ENCODE measurements at regions not wholly inside any gene's neighbourhood (a gene's known extent, or its start where the extent isn't known, plus 50 kb on each side); places are given as distances from the start of the nearest gene placed in this dataset.

DNA sequence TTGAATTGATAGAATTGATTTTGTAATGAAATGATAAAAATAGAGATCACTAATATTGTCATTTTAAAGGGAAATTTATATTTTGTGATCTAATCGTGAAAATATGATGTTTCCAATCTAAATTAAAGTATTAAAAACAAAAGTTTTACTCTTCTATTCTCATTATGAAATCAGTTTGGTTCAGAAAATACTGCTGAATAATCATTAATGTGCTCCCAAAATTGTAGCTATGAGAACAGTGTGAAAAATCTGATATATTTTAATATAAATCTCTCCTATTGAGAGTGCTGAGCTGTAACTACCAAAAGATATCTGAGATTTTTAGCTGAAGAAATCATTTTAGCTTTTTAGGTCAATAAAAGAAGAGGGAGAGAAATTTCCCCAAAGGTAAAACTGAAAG lies 287.5 kb upstream of the ANO3 start:
- TF ChIP-seq, protein P1, sequence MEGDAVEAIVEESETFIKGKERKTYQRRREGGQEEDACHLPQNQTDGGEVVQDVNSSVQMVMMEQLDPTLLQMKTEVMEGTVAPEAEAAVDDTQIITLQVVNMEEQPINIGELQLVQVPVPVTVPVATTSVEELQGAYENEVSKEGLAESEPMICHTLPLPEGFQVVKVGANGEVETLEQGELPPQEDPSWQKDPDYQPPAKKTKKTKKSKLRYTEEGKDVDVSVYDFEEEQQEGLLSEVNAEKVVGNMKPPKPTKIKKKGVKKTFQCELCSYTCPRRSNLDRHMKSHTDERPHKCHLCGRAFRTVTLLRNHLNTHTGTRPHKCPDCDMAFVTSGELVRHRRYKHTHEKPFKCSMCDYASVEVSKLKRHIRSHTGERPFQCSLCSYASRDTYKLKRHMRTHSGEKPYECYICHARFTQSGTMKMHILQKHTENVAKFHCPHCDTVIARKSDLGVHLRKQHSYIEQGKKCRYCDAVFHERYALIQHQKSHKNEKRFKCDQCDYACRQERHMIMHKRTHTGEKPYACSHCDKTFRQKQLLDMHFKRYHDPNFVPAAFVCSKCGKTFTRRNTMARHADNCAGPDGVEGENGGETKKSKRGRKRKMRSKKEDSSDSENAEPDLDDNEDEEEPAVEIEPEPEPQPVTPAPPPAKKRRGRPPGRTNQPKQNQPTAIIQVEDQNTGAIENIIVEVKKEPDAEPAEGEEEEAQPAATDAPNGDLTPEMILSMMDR (conservative IDR thresholded peaks at IDR 0.05; ENCODE audit: low read depth, low read length): no peak
- no peak for TF ChIP-seq EZH2 (IDR thresholded peaks at IDR 0.05; ENCODE audit: borderline replicate concordance, low read depth, low read length, poor library complexity, severe bottlenecking)
